ENCODE measurements at regions not wholly inside any gene's neighbourhood (a gene's known extent, or its start where the extent isn't known, plus 50 kb on each side); places are given as distances from the start of the nearest gene placed in this dataset.

DNA sequence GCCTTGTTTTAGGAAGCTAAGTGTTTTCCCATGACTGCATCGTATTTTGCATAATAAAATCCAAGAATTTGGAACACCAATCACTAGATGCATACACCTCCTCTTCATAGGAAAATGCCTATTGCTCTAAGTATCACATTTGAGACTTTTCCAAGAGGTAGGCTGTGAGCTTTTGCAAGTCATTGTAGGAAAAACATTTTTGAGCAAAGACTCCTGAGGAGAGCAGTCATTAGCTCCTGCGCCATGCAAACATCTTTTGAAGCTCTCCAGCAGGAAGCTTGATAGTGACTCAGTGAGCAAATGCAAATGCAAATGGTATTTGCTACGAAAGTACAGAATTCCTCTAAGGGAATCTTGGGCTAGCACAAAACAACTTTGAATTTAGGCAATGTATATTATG is 750.4 kb downstream of the QKI start:
- TF ChIP-seq EZH2 (IDR thresholded peaks at IDR 0.05) (no peak), POLR2AphosphoS5 (IDR thresholded peaks at IDR 0.05; ENCODE audit: borderline replicate concordance, low read depth, low read length) (no peak)
